Ectodermal cell (in vitro differentiated cells): ENCODE measurements at regions not wholly inside any gene's neighbourhood (a gene's known extent, or its start where the extent isn't known, plus 50 kb on each side); places are given as distances from the start of the nearest gene placed in this dataset.

ENCODE experiments used
- H3K27ac ChIP-seq: 2 replicates; pipeline ENCODE4 v1.7.0; 2013; ENCODE audit warnings: mild to moderate bottlenecking, low read depth, low read length; ENCODE audit not compliant: insufficient read depth, poor library complexity, severe bottlenecking
- H3K27me3 ChIP-seq: 2 replicates; pipeline ENCODE4 v1.7.0; 2013; ENCODE audit warnings: mild to moderate bottlenecking, low read length; ENCODE audit not compliant: insufficient read depth, control insufficient read depth, poor library complexity, severe bottlenecking
- H3K36me3 ChIP-seq: one replicate; pipeline ENCODE4 v1.7.0; 2013; ENCODE audit warnings: low read length; ENCODE audit not compliant: control insufficient read depth, insufficient read depth
- H3K4me1 ChIP-seq: one replicate; pipeline ENCODE4 v1.7.0; 2013; ENCODE audit warnings: low read length; ENCODE audit not compliant: control insufficient read depth, insufficient read depth
- H3K4me3 ChIP-seq: 2 replicates; pipeline ENCODE4 v1.7.0; 2013; ENCODE audit warnings: low read depth, low read length, control low read depth; ENCODE audit not compliant: insufficient read depth
- H3K9me3 ChIP-seq: 2 replicates; pipeline ENCODE4 v1.7.0; 2013; ENCODE audit warnings: mild to moderate bottlenecking, low read length, moderate library complexity; ENCODE audit not compliant: control insufficient read depth
- WGBS, 2 experiments: methylation state at CpG; one replicate each; pipeline ENCODE4 v1.1.7; 2013; ENCODE audit warnings: missing lambda C conversion rate in 2 of 2; 5-methylcytosine and 5-hydroxymethylcytosine counted together

DNA sequence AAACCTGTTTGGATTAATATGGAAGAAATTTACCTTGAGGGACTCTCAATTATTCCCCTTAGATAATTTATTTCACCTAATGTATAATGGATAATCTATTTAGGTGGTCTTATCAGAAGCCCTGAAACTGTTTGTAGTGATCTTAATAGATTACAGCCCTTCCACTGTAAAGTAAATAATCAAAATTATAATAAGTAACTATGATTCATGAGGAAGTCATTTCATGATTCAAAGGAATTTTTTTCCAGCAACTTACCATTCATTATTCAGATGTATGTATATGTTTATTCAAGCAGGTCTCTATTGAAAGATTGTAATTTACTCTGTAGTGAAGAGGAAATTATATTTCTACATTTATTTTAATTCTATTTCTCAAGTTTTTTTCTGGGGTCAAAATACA lies 250.6 kb upstream of the ROBO1 start:
- Histone ChIP-seq H3K27ac (no peak overlapping the region), H3K4me1 (no peaks in the 10 kb centered on the region), H3K9me3 (no peaks in the 10 kb centered on the region), H3K36me3 (no peaks in the 10 kb centered on the region), H3K4me3 (no peak overlapping the region), H3K27me3 (no peaks in the 10 kb centered on the region)

DNA sequence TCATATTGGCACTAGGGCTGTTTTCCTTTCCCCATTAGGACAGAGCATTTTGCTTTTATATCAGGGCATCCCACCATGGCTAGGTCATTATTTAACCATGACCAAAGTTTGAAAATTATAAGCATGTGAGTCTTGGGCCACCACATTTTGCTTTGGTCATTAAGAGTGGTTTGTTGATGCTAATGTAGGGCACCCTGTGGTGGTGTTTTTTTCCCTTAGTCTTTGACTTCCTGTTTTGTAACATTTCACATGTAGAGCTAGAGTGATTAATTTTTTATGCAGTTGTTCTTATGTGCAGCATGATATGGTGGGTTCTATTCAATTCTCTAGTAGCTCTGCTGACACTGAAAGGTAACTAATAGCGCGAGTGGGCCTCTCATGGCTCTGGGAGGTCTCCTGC lies 249.6 kb upstream of the ROBO1 start:
- Histone ChIP-seq H3K4me3 (no peak overlapping the region), H3K4me1 (no peaks in the 10 kb centered on the region), H3K9me3 (no peaks in the 10 kb centered on the region), H3K27me3 (no peaks in the 10 kb centered on the region), H3K36me3 (no peaks in the 10 kb centered on the region), H3K27ac (no peak overlapping the region)
- 93 to 97% methylated on average over 2 of the region's 2 CpGs for WGBS, 2 experiments

DNA sequence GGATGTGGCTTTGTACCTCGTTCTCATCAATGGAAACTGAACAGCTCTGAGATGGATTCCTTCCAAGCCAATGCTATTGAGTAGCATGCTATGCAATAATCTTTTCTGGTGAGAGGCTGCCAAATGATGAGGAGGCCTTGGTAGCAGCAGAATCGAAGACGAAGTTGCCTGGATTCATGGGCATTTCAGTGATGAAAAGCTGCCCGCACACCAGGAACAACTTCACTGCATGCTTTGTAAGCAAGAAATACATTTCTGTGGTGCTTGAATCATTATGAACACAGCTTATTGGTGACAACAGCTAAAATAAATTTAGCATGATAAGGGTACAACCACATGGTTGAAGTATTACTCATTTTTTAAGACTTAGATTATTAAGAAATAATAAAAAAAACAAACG lies 246.8 kb upstream of the ROBO1 start:
- Histone ChIP-seq H3K27me3 (no peaks in the 10 kb centered on the region), H3K9me3 (no peaks in the 10 kb centered on the region), H3K4me3 (no peak overlapping the region), H3K36me3 (no peaks in the 10 kb centered on the region), H3K4me1 (no peaks in the 10 kb centered on the region), H3K27ac (no peak overlapping the region)
- 93 to 94% methylated on average over 4 of the region's 5 CpGs for WGBS, 2 experiments

DNA sequence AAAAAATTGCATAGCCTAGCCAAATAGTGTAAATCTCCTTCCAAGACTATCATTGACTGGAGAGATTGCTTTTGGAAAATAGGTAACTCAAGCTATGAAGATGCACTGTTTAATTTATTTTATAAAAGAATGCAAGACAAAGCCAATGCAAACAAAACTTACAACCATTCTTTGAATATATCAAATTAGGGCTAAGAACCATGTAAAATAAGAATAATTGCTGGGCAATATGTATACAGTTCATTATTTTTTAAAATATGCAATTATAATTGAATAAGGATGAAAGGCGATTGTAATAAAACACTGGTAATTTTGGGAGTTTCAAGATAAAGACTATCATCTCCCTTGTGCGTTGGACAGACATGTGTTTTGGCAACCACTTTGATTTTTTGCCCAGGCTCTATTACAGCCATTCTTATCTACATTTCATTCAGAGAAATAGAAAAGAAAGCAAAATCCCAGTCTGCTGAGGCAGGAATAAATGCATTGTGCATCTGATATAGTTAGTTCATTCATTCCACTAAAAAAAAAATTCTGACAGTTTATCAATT lies 242.3 kb upstream of the ROBO1 start:
- 86 to 90% methylated on average over 2 of the region's 2 CpGs for WGBS, 2 experiments
- no peaks in the 10 kb centered on the region for H3K27me3 ChIP-seq

DNA sequence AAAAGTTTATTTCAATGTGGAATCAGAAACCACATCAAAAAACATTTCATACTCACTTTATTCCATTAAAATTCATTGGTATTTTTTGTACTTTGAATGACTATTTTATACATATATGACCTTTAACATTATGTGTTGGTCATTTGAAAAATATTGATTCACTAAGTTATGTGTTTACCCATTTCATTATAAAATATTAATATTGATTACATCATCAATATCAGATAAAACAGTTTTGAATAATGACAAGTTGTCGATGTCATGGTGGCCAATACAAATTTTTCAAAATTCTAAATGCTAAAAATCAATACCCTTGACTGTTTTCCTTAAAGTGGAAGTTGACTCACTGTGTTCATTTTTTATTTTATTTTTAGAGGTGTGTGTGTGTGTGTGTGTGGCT lies 239.7 kb upstream of the ROBO1 start:
- H3K9me3 ChIP-seq, result no peaks in the 10 kb centered on the region

More for the DNA sequence above, 242.3 kb upstream of the ROBO1 start:
- Histone ChIP-seq H3K4me1 (no peaks in the 10 kb centered on the region), H3K9me3 (no peaks in the 10 kb centered on the region), H3K36me3 (no peaks in the 10 kb centered on the region), H3K4me3 (no peak overlapping the region), H3K27ac (no peak overlapping the region)

DNA sequence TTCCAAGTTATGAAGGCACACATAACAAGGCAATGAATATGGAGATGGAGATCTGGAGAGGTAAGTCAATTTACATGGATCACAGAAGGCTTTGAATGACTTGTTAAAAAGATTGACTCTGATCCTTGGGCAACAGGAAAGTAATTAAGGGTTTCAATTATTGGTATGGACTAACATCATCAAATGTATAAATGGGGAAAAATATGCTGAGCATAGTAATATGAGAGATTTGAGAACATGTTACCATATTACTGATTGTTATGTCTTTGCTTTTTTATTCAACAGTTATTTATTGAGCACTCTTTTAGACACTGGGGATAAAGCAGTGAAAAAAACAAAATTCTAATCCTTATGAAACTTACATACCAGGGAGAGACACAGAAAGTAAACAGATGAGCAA lies 238.5 kb upstream of the ROBO1 start:
- Histone ChIP-seq H3K27ac (no peak overlapping the region), H3K36me3 (no peaks in the 10 kb centered on the region), H3K9me3 (no peaks in the 10 kb centered on the region), H3K4me1 (no peaks in the 10 kb centered on the region), H3K4me3 (no peak overlapping the region), H3K27me3 (no peaks in the 10 kb centered on the region)

More for the DNA sequence above, 239.7 kb upstream of the ROBO1 start:
- no peaks in the 10 kb centered on the region for H3K27me3 ChIP-seq
- no peak overlapping the region for H3K27ac ChIP-seq
- H3K36me3 ChIP-seq, result no peaks in the 10 kb centered on the region
- H3K4me3 ChIP-seq, result no peak overlapping the region
- no peaks in the 10 kb centered on the region for H3K4me1 ChIP-seq
- no CpG with 5 or more reads among the region's 1 CpG for WGBS, 2 experiments

DNA sequence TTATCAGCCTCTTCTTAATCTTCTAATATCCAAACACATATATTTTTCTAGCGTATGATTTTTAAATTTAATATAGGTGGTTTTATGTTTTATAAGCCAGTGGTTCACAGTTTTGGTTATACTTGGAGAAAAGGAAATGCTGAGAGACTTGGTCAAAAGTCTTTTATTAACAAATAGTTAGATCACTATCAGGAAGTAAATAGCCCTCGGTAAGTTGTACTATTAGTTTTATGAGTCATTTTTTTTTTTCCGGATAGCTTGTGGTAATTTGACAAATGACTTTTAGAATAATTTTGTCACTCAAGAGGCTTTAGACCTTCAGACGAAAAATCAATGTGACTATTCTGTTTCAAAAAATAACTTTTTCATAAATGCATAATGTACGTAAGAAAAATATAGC lies 232.2 kb upstream of the ROBO1 start:
- Histone ChIP-seq H3K27me3 (no peaks in the 10 kb centered on the region), H3K36me3 (no peaks in the 10 kb centered on the region), H3K9me3 (no peaks in the 10 kb centered on the region), H3K27ac (no peak overlapping the region), H3K4me1 (no peaks in the 10 kb centered on the region), H3K4me3 (no peak overlapping the region)
- WGBS, 2 experiments, result 100% methylated on average over 1 to 2 of the region's 5 CpGs

DNA sequence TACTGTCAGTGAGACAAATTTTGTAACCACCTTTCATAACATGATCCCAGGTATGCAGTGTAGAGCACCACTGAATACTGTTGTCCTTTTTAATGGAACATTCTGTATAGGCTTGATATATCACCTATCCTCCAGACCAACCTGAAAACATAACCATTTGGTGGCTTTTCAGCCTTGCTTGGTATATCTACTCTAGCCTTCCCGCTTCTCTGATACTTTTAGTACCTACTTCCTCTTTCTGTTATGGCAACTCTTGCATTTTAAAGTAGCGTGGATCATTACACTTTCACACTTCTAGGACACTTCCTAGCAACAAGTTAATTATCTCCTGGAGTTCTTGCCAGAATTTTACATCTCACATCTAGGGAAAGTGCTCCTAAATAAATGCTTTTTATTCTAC lies 226.6 kb upstream of the ROBO1 start:
- H3K27ac ChIP-seq, result no peak overlapping the region
- H3K4me1 ChIP-seq, result no peaks in the 10 kb centered on the region
- WGBS, 2 experiments, result 92 to 94% methylated on average over 2 of the region's 2 CpGs
- H3K36me3 ChIP-seq, result no peaks in the 10 kb centered on the region
- no peaks in the 10 kb centered on the region for H3K9me3 ChIP-seq
- no peak overlapping the region for H3K4me3 ChIP-seq
- no peaks in the 10 kb centered on the region for H3K27me3 ChIP-seq

DNA sequence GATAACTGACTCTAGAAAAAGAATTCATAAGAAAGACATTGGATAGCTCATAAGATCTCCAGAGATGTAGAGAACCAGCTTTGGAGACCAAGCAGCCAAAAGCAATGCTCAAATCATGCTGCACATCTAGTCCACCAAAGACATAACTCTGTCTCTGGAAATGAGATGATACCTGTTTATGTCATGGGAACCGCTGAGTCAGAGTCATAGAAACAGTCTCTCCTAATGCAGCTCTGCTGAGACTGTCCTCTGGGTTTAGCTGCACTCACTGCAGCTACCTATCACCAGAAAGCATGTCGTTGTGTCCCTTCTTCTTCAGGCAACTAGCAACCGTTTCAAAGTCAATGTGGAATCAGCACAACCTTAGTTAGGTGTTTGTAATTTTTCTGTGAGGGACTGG lies 218.5 kb upstream of the ROBO1 start:
- Histone ChIP-seq H3K4me1 (no peaks in the 10 kb centered on the region), H3K4me3 (no peak overlapping the region), H3K27me3 (no peaks in the 10 kb centered on the region), H3K27ac (no peak overlapping the region), H3K36me3 (no peaks in the 10 kb centered on the region), H3K9me3 (no peaks in the 10 kb centered on the region)
- WGBS, 2 experiments, result 88 to 93% methylated on average over 3 of the region's 3 CpGs

DNA sequence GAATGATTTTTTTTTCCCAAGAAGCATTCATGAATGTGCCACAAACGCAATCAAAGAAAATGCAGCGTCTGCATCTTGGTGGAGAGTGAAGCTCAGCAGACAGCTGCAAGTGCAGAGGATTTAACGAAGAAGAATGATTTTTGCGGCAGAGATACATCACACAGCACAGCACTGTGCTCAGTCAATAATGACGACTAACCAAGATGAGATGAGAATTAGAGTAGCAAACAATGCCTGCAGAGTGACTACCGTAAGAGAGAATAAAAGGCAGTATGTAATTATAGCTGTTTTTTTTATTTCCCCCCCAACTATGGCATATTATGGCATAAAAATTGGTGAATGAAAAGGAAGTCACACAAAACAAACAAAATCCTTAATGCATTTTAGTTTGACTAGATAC lies 218.0 kb upstream of the ROBO1 start:
- Histone ChIP-seq H3K36me3 (no peaks in the 10 kb centered on the region), H3K27ac (no peak overlapping the region), H3K4me1 (no peaks in the 10 kb centered on the region), H3K4me3 (no peak overlapping the region), H3K9me3 (no peaks in the 10 kb centered on the region), H3K27me3 (no peaks in the 10 kb centered on the region)
- 92 to 97% methylated on average over 4 to 6 of the region's 6 CpGs for WGBS, 2 experiments

DNA sequence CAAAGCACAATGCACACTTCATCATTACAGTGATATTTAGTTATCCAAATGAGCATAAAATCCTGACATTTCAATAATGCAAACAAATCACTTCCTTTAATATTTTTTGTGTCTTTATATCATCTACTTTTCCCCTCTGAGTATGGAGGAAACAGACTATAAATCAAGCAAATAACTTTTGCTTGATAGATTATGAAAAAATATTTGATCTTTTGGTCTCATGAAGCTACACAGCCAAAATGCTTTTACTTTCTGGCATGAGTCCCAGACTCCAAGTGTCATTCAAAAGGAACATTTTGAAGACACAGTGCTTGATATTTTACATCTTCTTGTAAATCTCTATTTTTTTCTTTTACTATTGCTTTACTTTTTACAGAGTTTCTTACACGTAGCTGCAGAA lies 215.3 kb upstream of the ROBO1 start:
- H3K4me3 ChIP-seq, result no peak overlapping the region
- WGBS, 2 experiments, result no CpG with 5 or more reads among the region's 1 CpG

More for the DNA sequence above, 215.3 kb upstream of the ROBO1 start:
- no peaks in the 10 kb centered on the region for H3K9me3 ChIP-seq
- no peak overlapping the region for H3K27ac ChIP-seq
- no peaks in the 10 kb centered on the region for H3K27me3 ChIP-seq
- no peaks in the 10 kb centered on the region for H3K36me3 ChIP-seq
- H3K4me1 ChIP-seq, result no peaks in the 10 kb centered on the region
